ENCODE measurements at regions not wholly inside any gene's neighbourhood (a gene's known extent, or its start where the extent isn't known, plus 50 kb on each side); places are given as distances from the start of the nearest gene placed in this dataset.

- no peak for TF ChIP-seq CTCF (conservative IDR thresholded peaks at IDR 0.05)
- no peak for TF ChIP-seq EZH2 (IDR thresholded peaks at IDR 0.05; ENCODE audit: low read depth)
Measured at GRCh38 chr10:53276797-53277196, 504.2 kb upstream of the MBL2 start.
